ENCODE measurements at regions not wholly inside any gene's neighbourhood (a gene's known extent, or its start where the extent isn't known, plus 50 kb on each side); places are given as distances from the start of the nearest gene placed in this dataset.
"Not testable (repeated sequence)": the region's sequence is repeated elsewhere in the genome, so short reads cannot be mapped to it uniquely, and the experiment has no call there.

DNA sequence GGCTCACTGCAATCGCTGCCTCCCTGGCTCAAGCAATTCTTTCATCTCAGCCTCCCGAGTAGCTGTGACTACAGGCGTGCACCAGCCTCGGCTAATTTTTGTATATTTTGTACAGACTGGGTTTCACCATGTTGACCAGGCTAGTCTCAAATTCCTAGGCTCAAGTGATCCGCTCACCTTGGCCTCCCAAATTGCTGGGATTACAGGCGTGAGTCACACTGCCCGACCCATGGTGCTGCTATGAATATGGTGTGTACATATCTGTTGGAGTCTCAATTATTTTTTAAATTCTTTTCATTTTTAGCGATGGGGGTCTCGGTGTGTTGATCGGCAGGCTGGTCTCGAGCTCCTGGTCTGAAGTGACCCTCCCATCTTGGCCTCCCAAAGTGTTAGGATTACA, 78.0 kb upstream of the PRKX start:
- no peak for DNase-seq (ENCODE audit: low read depth)

DNA sequence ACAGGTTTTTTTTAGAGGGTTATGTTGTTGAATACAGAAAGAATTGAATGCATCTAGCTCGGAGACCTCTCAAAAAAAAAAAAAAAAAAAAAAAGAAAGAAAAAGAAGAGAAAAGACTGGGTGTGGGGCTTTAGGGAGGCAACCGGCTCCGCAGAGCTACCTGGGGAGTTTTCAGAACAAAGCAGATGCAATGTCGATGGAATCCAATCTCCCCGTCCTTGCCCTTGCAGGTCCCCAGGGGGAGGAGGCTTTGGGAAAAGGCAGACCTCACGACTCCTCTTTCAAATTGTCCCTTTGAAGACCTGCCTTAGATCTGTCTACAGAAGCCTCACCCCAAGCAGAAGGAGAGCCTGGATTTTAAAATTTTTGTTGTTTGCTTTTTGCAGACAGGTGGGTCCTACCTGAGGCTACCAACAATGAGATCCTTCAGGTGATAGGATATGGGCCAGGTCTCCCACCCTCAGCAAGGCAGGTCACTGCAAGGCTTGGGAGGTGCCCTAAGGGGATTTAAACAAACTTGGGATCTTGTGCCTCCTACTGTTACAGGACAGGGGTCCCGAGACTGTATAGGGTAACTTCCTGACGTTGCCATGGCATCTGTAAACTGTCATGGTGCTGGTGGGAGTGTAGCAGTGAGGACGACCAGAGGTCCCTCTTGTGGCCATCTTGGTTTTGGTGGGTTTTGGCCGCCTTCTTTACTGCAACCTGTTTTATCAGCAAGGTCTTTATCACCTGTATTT, 75.2 kb upstream of the PRKX start:
- DNase-seq (ENCODE audit: low read depth), result no peak

DNA sequence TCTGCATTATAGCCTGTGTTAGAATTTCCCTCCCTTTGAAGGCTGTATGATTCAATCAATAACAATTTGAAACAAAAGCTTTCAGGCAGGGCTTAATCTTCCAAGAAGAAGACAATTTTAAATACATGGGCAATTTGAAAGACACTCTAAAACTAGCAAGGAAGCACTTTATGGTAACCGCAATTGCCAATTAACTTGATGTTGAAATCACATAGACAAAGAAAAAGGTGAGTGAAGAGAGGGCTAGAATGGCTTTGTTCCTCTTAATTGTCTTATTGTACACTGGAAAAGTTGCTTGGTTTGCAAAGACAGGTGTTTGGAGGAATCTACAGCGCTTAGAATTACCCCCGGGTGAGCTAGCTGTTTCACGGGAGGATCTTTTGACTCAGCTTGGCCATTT, 74.4 kb upstream of the PRKX start:
- DNase-seq (ENCODE audit: low read depth), result no peak

DNA sequence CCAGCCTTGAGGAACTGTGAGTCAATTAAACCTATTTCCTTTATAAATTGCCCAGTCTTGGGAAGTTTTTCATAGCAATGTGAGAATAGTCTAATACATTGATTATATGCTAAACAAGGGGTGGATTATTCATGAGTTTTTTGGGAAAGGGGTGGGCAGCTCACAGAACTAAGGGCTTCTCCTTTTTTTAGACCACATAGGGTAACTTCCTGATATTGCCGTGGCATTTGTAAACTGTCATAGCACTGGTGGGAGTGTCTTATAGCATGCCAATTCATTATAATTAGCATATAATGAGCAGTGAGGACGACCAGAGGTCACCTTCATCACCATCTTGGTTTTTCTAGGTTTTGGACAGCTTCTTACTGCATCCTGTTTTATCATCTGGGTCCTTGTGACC, 72.4 kb upstream of the PRKX start:
- not testable (repeated sequence) for DNase-seq (ENCODE audit: low read depth)

DNA sequence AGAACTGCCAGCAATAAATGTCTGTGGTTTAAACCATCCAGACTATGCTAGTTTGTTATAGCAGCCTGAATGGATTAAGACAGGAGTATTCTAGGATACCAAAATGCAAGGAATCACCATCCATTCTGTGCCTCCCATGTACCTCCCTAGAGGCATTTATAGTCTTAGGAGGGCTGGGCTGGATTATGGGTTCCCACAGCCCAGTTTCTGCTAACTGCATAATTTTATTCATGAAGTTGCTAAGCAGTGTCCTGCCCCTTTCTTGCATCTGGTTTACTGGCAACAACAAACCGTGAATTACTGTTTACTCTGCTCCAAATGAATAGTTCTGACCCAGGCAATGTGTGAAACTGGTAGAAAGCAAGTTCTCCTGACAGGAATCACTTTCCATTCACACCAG, 67.1 kb upstream of the PRKX start:
- no peak for DNase-seq (ENCODE audit: low read depth)

DNA sequence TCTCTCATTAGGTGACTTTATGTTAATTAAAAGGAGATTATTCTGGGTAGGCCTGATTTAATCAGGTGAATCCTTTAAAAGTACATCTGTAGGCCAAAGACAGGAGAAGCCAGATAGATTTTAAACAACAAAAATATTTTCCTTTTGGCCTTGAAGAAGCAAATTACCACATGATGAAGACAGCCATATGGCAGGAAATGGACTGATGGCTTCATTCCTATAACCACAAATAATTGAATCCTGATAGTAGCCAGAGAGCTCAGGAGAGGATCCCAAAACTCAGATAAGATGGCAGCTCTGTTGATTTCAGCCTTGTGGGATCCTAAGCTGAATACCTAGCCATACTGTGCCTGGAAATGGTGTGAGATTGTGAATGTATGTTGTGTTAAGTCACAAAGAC, 66.1 kb upstream of the PRKX start:
- DNase-seq (ENCODE audit: low read depth), result no peak

DNA sequence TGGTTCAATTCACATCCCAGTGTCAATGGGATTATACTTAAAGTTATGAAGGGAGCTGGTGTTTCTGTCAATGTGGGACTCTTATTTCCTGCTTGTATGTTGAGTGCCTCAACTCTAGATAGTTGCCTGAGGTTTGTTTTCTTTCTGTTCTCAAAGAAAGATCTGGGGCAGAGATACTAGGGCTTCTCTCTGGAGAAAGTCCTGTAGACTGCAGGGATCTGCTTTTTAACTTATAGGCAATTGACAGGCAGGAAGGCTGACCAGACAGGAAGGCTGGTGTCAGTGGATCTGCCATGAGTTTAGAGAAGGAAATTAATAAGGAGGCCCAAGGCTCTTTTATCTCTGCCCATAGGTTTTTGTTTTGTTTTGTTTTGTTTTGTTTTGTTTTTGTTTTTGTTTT, 64.0 kb upstream of the PRKX start:
- no peak for DNase-seq (ENCODE audit: low read depth)

DNA sequence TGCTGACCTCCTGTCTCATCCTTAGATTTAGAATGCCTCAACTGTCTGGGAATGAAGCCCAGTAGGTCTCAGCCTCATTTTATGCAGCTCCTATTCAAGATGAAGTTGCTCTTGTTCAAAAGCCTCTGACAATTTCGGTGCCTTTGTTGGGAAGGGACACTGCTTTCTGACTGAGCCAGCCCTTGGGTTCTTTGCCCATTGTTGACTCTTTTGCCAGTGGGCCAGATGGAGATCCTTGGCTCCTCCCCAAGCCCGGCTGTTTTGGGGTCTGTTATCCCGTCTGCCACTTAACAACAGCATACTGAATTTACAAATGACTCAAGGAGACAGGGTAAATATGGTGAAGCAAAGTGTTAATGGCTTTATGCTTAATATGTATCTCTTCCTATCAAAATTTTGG, 58.3 kb upstream of the PRKX start:
- DNase-seq (ENCODE audit: low read depth), result no peak

DNA sequence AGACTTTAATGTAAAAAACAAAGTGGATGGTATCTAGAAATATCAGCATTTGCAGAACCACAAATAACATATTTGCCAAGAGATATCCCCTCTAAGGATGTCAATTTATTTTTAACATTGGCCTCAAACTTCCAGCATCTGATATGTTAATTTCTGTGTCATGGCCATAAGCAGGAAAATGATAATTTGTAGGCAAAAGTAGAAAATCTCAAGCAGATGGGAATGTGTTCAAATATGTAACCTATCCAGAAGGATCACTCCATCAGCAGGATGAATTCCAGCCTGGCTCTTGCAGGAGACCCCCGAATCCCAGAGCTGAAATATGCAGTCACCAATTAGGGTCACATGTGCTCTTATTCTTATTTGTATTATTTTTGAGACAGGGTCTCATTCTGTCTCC, 55.4 kb upstream of the PRKX start:
- no peak for DNase-seq (ENCODE audit: low read depth)
